NCI-H2081 treated with DMSO at 0.1 percent for 48 hours (cell line): ENCODE measurements at regions not wholly inside any gene's neighbourhood (a gene's known extent, or its start where the extent isn't known, plus 50 kb on each side); places are given as distances from the start of the nearest gene placed in this dataset.
"Not testable (repeated sequence)": the region's sequence is repeated elsewhere in the genome, so short reads cannot be mapped to it uniquely, and the experiment has no call there.

ENCODE experiments used
- DNase-seq: peaks from one replicate; lab custom pipeline; 2025; lab: John Stamatoyannopoulos, UW

DNA sequence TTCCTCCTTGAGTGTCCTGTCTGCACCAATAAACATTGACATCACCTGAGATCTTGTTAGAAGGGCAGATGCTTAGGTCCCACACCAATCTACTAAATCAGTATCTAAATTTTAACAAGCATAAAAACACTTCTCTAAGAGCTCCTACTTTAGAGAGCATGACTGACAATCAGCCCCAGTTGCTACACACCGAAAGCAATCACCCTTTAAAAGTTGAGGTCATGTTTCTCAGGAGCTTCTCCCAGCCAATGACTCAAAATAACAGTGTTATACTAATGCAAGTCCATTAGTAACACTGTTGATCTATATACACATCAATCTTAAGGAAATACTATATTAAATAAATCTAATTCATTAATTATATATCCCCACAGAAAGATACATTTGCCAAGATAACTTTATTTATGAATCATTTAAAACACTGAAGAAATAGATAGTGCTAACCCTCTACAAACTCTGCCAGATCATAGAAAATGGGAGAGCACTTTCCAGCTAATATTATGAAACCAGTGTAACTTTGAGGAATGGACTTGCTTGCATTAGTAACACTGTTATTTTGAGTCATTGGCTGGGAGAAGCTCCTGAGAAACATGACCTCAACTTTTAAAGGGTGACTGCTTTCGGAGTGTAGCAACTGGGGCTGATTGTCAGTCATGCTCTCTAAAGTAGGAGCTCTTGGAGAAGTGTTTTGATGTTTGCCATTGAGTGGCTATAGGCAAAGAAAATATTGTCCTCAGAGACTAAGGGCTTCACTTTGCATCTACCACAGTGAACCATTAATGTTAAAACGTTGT, 109.8 kb upstream of the HDX start:
- no peak for DNase-seq

DNA sequence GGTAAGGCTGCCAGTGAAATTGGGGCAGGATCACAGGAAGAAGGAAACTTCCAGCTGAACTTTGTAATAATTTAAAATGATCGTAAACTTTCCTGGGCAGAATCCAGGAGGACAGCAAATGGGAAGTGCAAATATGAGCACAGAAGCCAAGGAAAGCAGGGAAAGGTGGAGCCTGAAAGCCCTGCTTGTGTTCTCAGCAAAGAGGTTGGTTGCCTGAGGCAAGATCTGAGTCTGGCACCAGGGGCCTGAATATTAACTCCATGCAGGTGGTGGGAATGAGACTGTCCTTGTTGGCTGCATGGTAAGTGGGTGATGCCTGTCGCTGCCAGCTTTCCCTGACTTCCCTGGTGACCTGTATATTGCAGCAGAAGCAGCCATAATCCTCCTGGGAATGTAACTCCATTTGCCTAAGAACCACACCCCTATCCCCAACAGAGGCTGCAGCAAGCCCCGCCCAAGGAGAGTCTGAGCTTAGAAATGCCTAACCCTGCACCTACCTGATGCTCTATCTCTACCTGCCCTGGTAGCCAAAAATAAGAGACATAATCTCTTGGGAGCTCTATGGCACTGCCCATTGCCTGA, 132.0 kb upstream of the HDX start:
- no peak for DNase-seq

DNA sequence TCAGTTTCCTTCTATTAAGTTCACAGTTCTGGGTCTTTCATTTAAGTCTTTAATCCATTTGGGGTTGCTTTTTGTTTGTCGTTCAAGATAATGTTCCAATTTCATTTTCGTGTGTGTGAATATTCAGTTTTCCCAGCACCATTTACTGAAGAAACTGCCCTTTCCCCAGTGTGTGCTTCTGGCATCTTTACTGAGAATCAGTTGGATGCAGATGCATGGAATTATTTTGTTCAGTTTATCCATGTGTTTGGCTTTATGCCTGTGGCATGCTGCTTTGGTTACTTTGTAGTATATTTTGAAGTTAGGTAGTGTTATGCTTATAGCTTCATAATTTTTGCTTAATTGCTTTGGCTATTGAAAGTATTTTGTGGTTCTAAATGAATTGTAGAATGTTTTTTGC, 163.8 kb upstream of the HDX start:
- no peak for DNase-seq

GRCh38 chrX:84690228-84690627, 188.0 kb upstream of the HDX start:
- DNase-seq = no peak

DNA sequence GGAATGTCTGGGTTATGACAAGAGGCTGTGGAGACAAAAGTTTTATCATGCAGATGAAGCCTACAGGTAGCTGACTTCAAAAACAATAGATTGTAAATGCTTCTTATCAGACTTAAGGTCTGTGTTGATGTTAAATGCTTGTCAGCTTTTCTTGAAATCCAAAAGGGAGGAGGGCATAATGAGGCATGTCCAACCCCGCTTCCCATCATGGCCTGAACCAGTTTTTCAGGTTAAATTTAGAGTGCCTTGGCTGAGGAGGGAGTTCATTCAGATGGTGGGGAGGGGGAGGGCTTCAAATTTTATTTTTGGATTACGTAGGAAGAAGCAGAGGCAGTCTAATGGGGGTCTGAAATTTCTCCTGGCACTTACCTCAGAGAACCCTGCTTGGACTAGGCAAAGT, 207.7 kb upstream of the HDX start:
- DNase-seq = no peak

DNA sequence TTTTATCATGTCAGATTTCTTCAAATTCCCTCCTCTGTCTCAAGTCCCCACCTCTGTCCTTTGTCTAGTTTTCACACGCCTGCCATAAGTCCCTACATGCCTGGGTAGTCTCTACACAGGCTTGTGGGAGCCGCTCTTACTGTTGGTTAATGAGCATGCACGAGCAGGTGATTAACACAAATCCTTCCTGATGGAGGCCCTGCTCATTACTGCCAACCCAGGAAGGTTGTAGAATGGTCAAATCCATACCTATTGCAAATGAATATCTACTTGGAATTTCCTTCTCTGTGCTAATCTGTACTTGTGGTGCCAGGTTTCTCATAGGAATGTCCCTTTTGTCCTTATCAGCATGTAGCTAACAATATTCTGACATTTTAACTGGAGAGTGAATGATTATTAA, 208.4 kb upstream of the HDX start:
- DNase-seq = no peak

GRCh38 chrX:84712621-84713020, 210.4 kb upstream of the HDX start:
- no peak for DNase-seq

DNA sequence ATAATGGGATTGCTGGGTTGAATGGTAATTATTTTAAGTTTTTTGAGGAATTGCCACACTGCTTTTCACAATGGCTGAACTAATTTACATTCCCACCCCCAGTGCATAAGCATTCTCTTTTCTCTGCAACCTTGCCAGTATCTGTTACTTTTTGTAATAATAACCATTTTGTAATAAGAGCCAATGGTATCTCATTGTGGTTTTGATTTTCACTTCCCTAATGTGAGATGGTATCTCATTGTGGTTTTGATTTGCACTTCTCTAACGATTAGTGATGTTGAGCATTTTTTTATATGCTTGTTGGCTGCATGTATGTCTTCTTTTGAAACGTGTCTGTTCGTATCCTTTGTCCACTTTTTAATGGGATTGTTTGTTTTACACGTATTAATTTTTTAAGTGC, 213.1 kb upstream of the HDX start:
- no peak for DNase-seq

DNA sequence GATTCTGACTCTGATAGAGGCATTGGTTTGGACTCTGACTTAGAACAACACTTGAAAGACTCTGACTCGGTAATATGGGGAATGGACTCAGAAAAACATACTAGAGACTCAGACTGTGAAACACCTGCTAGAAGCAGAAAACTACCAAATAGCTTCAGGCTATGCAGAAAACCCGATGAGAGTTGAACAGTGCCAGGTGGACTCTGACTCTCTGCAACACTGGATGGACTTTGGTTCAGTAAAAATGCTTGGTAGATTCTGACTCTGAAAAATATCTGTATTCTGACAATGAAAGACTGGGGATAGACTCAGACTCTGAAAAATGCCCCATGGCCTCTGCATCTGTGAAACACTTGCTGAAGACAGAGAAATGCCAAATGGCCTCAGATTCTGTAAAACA, 215.1 kb upstream of the HDX start:
- no peak for DNase-seq

GRCh38 chrX:84721416-84721815, 219.2 kb upstream of the HDX start:
- no peak for DNase-seq

DNA sequence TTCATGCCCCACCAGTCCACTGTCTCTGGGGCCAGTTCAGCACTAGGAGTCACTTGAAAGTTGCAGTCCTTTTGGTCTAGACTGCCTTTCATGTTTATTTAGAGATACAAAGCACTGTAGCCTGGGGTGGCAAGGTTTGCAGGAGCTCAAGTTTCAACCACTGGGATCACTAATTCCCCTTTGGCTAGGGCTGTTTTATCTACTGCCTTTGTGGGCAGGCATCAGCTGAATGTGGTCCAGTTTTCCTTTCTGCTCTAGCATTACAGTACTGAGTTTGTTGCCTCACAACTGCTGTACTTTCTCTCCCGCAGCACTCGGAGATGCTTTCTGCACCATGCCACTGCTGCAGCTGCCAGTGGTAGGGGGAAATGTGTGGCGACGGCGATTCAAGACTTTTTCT, 222.3 kb upstream of the HDX start:
- DNase-seq = no peak

DNA sequence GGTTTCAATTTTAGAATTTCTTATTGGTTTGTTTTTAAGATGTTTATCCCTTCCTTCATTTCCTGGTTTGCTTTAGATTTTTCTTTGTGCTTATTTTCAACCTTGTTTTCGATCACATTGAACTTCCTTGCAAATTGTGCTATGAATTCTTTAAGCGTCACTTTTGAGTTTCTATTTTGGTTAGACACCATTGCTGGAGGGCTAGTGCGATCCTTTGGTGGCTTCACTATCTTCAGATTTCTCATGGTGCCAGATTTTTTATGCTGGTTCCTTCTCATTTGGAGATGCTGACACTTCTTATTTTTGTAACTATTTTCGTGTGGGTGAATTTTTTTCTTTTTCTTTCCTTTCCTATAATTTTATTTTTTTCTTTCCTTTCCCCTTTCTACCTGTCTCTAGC, 227.2 kb upstream of the HDX start:
- DNase-seq = no peak

DNA sequence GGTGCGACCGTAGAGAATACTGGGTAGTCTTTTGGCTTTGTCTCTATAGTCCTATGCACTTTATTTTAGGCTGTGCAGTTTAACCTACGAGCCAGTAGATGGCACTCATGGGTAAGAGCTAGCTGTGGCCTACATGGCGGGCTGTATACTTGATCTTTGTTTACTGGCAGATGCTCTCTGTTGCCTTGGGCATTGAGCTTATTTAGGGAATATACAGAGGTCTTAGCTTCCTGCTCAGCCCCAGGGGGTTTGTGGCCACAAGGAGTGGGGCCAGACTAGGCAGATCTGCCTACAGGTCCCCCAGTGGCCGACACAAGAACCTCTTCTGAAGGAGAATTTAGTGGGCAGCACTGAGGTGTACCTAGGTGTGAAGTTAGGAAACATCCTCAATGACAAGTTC, 227.6 kb upstream of the HDX start:
- peak; percentile 50 for DNase-seq

GRCh38 chrX:84735025-84735424, 232.8 kb upstream of the HDX start:
- DNase-seq = no peak

DNA sequence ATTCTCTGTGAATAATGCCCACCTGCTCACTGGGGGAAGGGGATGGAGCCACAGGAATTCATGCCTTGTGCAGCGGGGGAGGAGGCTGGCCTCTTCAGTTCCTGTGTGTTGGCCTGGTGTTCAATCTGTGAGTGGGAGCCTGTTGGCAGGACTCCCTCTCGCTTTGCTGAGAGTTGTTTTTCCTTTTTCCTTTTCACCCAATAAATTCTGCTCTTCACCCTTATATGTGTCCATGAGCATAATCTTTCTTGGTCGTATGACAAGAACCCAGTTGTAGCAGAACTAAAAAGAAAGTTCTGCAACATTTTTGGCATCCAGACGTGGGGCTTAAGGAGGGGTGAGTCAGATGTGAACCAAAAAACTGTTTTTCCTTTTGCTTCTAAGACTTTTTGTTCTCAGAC, 235.2 kb upstream of the HDX start:
- no peak for DNase-seq

GRCh38 chrX:84747516-84747915, 245.3 kb upstream of the HDX start:
- no peak for DNase-seq

- no peak for DNase-seq
These were observed 246.9 kb upstream of the HDX start for GRCh38 chrX:84748965-84749656.

DNA sequence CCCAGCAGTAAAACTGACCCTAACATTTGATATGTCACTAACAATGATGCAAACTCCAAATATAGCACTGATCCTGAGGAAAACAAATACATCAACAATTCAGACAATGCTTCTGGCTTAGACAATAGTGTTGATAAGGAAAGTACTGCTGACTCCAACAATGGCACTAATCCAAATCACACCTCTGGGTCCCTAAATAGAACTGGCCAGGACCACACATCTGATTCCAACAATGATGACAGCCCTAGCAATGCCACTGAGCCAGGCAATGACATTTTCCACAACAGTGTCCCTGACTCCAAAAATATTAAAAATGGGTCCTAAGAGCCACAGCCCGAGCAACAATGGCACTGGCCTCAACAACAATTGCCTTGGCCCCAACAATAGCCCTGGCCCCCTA, 243.1 kb upstream of the APOOL start:
- DNase-seq = no peak

GRCh38 chrX:84796321-84796720, 207.4 kb upstream of the APOOL start:
- DNase-seq = no peak

DNA sequence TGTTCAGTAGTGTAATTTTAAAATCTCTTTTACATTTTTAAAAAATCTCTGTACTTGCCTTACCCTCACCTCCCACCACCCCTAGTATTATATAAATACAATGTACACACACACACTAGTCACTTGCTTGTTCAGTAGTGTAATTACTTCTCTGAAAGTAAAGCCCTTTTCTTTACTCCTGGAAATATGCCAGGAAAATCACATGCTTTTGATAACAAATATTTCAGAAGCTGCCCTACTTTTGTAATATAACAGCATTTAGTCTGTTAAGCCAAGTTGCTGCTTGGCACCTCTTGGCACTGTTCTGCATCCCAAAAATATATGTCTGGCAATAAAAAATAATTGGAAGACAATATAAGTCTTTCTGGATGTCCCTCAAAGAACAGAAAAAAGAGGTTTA, 172.8 kb upstream of the APOOL start:
- DNase-seq = peak; percentile 82

- DNase-seq = not testable (repeated sequence)
These were observed 157.1 kb upstream of the APOOL start for GRCh38 chrX:84846541-84846940.

- not testable (repeated sequence) for DNase-seq
These were observed 152.5 kb upstream of the APOOL start for GRCh38 chrX:84851183-84851582.

DNA sequence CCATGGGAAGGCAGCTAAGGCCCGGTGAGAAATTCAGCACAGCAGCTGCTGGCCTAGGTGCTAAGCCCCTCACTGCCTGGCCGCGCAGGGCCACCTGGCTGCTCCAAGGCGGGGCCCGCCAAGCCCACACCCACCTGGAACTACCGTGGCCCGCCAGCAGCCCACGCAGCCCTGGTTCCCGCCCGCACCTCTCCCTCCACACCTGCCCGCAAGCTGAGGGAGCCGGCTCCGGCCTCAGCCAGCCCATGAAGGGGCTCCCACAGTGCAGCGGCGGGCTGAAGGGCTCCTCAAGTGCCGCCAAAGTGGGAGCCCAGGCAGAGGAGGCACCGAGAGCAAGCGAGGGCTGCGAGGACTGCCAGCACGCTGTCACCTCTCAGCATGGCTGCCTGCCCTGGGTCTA, 146.9 kb upstream of the APOOL start:
- DNase-seq = not testable (repeated sequence)
